Left lobe of liver (tissue), 2 donors: ENCODE measurements at regions not wholly inside any gene's neighbourhood (a gene's known extent, or its start where the extent isn't known, plus 50 kb on each side); places are given as distances from the start of the nearest gene placed in this dataset.
"Not testable (repeated sequence)": the region's sequence is repeated elsewhere in the genome, so short reads cannot be mapped to it uniquely, and the experiment has no call there.

Experiments
- ATAC-seq: fragments of 200-7000 bp; cut with Tn5 transposase; one replicate; pipeline ENCODE4 v1.9.1; 2020; ENCODE audit warnings: mild to moderate bottlenecking, moderate library complexity
- DNase-seq: peaks from one replicate; pipeline ENCODE4 v3.0.0-alpha.2; 2020; ENCODE audit warnings: low spot score
- donor health status: DM: no; HTN: no; CAD: no; lungs with moderate emphysema.
- donor health status: DM: no; HTN: yes; CAD: no.

DNA sequence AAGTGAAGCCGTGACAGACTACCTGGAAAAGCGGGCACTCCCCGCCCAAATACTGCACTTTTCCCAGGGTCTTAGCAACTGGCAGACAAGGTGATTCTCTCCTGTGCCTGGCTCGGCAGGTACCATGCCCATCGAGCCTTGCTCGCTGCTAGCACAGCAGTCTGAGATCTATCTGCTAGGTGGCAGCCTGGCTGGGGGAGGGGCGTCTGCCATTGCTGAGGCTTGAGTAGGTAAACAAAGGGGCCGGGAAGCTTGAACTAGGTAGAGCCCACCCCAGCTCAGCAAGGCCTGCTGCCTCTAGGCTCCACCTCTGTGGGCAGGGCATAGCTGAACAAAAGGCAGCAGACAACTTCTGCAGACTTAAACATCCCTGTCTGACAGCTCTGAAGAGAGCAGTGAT, 406.3 kb downstream of the NDFIP2 start:
- DNase-seq, ATAC-seq: not testable (repeated sequence)

DNA sequence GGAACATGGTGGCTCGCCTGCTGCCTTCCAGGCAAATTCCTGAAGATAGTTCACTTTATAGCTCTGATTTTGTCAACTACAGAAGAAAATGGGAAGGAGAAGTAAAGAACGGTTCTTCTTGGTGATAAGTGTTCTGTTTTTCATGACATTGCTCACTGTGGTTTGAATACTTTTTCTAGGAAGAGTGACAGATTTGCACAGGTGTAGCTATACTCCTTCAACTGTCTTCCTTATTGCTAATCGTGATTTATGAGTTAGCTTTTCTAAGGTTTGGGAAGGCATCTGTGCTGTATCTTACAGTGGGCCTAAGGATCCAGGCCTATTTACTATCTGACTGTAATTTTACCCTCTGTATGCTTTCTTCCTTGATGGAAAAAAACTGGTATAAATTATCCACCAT, 405.6 kb downstream of the NDFIP2 start:
- no peak for ATAC-seq
- no peak for DNase-seq

GRCh38 chr13:79884890-79885289, 403.9 kb downstream of the NDFIP2 start:
- DNase-seq (no peak), ATAC-seq (no peak)

DNA sequence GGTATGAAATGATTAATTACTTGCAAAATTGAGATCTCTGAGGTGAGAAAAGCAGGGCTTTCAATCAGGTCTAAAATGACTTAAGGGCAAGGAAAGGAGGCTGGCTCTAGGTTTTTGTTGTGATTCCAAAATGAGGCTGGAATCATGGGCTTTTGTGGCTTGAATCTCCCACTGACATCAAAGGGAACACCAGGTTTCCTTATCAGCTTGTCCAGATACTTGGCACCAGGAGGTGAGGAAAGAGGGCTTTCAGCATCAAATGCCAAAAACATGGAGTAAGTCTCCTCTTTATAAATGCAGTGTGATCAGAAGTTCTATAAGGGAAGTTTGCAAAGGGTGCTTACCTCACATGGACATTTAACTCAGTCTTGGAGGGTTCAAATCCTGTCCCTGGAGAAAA, 402.3 kb downstream of the NDFIP2 start:
- ATAC-seq (no peak), DNase-seq (no peak)

DNA sequence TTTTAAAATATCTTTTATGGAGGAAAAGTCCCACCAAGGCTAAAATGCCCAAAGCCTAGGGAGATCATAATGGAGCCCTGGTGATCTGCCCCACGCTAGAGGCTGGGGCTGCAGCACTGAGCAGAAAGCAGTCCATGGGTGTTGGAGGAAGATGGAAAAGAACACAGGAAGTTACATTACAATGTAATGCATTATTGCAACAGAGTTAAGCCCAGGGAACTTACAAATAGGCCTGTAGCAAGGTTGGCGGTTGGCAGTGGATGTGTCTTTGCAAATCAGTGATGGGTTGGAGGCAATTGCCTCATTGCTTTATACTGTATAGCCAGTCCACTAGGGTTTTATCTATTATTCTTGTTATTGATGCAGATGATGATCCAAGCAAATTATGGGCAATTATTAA, 399.9 kb downstream of the NDFIP2 start:
- no peak for ATAC-seq
- DNase-seq: no peak

DNA sequence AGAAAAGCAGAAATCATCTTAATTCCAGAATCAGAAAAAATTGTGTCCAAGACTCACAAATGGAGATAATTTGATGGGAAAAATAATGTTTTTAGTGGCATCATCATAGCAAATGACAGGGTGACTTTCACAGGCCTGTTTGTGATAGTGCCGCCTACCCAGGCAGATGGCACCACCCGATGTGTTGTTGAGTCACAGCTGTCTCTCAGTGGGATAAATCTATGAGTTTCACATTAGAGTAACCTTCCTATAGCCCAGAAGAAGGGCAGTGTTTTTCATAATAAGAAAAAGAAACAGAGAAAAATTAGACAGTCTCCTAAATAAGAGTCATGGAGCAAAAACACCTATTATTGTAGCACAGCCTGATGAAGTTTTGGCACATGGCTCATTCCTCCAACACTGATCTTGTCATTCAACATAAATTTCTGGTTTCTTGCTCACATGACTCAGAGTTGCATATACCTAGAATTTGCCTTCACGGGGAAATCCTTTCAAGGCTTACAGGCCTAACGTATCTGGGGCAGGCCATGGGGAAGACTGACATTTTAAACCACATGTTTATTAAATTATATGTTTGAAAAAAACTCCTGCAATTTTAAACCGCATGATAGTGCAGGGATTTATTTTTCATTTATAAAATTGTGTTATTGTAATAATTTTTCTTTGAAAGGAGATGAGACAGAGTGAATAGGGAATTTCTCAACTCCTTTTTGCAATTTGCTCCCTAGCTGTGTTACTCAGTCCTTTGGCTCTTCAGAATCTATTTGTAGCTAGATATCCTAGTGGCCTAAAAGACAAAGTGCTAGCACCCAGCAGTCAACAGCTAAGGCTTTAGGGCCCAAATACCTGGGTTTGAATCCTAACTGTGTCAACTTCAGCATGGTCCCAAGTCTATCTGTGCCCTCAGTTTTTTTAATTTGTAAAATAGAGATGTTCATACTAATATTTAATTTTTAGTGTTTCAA, 393.7 kb downstream of the NDFIP2 start:
- no peak for DNase-seq

GRCh38 chr13:79871594-79871993, 390.6 kb downstream of the NDFIP2 start:
- ATAC-seq (no peak), DNase-seq (no peak)

More for the DNA sequence above, 393.7 kb downstream of the NDFIP2 start:
- no peak for ATAC-seq

- no peak for ATAC-seq
These were observed 389.8 kb downstream of the NDFIP2 start for GRCh38 chr13:79870766-79871165.

DNA sequence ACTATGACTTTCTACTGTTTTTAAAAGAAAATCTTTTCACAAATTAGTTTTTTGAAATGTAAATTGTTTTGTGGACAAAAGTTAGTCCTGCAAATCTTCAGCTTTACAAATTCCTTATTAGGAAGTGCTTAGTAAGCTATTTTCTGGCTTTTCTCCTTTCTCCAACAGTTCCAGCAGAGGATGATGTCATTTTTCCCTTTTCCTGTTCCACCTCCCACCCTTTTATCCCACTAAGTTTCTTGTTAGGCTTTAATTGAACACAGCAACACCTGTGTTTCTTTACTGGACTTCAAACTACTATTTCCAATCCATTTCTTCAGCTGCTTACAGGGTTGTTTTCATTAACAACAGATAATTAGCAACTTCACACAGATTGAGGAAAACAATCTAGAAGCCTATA, 389.2 kb downstream of the NDFIP2 start:
- no peak for ATAC-seq
- DNase-seq: no peak

More at GRCh38 chr13:79870766-79871165, 389.8 kb downstream of the NDFIP2 start:
- DNase-seq: no peak

DNA sequence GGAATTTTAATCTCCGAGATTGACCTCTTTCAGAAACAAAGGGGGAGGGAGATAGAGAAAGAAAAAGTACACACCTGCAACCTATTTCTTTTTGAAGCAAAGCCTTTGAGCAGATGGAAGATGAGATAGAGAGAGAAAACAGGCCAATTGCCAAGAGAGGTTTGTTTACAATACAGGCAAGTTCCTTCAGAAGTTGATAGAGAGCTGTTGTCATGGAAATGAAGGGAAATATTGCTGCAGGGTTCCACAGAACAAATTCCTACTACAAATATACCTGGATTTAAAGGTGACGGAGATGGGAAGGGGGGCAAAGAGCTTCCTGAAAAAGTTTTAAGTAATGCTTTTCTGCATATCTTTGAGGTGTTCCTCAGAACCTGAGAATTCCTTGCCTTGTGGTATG, 388.4 kb downstream of the NDFIP2 start:
- DNase-seq: no peak
- ATAC-seq: no peak

DNA sequence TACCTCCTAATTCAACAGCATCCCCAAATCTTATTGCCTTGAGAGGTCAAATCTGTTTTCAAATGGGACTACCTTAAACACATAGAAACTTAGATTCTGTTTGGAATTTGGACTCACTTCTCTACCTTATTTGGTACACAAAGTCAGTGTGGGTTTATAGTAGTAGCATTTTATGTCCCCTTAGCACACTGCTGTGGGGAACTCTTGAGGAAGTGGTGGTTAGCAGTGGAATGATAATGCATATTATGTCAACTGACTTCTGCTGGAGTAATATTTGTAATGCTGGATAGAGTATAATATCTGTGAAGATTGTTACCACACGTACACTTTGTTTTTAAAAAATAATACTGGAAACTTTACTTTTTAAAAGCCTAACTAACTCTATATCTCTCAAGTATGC, 386.3 kb downstream of the NDFIP2 start:
- no peak for DNase-seq
- ATAC-seq: no peak

DNA sequence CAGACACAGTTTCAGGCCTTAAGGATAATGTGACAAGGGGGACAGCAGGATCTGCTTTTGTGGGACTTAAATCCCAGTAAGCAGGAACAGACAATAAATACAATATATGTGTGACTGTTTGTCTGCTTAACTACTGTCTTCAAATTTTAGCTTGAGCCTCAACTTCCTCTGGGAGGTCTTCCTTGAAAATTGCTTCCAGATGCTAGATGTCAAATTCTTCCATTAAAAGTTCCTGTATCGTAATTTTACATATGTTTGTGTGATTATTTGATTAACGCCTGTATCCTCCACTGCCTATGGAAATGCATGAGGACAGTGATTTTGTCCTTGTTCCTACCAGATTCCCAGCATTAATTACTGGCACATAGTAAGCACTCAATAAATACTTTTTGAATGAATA, 385.5 kb downstream of the NDFIP2 start:
- DNase-seq (no peak), ATAC-seq (no peak)

- ATAC-seq: no peak
- no peak for DNase-seq
These were observed 381.6 kb downstream of the NDFIP2 start for GRCh38 chr13:79862515-79862914.

DNA sequence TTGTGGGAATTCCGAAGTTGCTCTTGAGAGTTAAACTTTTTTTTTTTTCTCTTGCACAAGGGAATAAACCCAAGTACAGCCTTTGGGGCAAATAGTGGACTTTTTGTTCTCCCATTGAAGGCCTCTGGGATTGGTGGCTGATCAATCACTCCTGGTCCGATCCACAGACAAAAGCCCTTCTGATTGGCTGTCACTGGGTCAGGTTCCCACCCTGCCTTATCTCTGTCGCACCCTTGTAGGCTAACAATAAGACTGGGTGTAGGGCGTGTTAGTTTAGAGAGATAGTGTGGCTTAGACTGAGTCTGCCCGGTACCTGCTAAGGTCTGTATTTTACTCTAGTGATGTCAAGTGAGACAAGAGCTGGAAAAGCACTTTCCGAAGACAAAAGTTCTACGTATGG, 380.8 kb downstream of the NDFIP2 start:
- ATAC-seq: no peak

DNA sequence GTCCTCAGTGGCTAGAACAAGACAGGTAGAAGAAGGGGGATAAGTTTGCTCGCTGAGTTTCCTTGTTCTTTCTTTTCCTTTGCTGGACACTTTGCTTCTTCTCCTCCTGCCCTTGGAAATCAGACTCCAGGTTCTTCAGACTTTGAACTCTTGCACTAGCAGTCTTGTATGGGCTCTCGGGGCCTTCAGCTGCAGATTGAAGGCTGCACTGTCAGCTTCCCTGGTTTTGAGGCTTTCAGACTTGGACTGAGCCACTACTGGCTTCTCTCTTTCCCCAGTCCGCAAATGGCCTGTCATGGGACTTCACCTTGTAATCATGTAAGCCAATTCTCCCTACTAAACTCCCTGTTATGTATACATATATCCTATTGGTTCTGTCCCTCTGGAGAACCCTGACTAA, 379.8 kb downstream of the NDFIP2 start:
- no peak for DNase-seq
- no peak for ATAC-seq

More for the DNA sequence above, 380.8 kb downstream of the NDFIP2 start:
- DNase-seq: no peak

- DNase-seq (no peak), ATAC-seq (no peak)
These were observed 378.8 kb downstream of the NDFIP2 start for GRCh38 chr13:79859756-79860155.

GRCh38 chr13:79853251-79853650, 372.3 kb downstream of the NDFIP2 start:
- ATAC-seq (no peak), DNase-seq (no peak)

- DNase-seq (no peak), ATAC-seq (no peak)
These were observed 370.4 kb downstream of the NDFIP2 start for GRCh38 chr13:79851318-79851717.

GRCh38 chr13:79847882-79848592, 367.1 kb downstream of the NDFIP2 start:
- ATAC-seq (no peak), DNase-seq (no peak)

DNA sequence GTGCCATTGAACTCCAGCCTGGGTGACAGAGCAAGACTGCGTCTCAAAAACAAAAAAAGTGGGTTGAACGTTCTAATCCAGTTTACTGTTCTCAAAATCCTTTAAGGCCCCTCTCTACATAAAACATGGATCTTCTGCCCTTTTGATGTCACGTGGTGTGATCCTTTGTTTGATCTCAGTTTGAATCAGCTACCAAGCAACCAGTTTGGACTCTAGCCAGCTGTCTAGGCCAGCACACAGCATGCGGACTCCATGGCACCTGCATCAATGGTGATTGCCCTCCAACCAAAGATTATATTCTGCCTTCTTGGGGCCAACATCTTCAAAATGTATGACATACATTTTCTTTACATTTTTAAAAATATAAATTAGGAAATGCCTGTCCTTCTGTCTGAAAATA, 365.4 kb downstream of the NDFIP2 start:
- ATAC-seq: no peak

GRCh38 chr13:79837741-79838450, 356.9 kb downstream of the NDFIP2 start:
- no peak for ATAC-seq
- no peak for DNase-seq

More for the DNA sequence above, 365.4 kb downstream of the NDFIP2 start:
- no peak for DNase-seq
